ENCODE measurements at regions not wholly inside any gene's neighbourhood (a gene's known extent, or its start where the extent isn't known, plus 50 kb on each side); places are given as distances from the start of the nearest gene placed in this dataset.
"Not testable (repeated sequence)": the region's sequence is repeated elsewhere in the genome, so short reads cannot be mapped to it uniquely, and the experiment has no call there.

DNA sequence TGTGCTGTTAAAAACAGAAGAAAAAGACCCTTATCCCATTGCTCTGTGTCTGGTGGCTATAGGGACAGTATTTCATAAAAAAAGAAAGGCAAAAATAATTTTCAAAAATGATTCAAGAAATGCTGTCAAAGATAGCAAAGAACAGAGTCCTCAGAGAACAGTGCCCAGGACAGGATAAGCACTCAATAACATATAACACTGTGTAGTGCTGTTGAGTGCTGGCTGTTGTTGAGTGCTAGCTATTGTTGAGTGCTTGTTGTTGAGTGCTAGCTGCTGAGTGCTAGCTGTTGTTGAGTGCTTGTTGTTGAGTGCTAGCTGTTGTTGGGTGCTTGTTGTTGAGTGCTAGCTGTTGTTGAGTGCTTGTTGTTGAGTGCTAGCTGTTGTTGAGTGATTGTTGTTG lies 94.5 kb upstream of the PLGLB2 start:
- H3K4me3 ChIP-seq (replicated peaks; ENCODE audit: insufficient read depth, low read length); H3K27me3 ChIP-seq (ENCODE audit: insufficient read depth, poor library complexity, severe bottlenecking); DNase-seq (ENCODE audit: low read depth in 1 of 2, low spot score in 1 of 2); H3K27ac ChIP-seq (replicated peaks): not testable (repeated sequence)

DNA sequence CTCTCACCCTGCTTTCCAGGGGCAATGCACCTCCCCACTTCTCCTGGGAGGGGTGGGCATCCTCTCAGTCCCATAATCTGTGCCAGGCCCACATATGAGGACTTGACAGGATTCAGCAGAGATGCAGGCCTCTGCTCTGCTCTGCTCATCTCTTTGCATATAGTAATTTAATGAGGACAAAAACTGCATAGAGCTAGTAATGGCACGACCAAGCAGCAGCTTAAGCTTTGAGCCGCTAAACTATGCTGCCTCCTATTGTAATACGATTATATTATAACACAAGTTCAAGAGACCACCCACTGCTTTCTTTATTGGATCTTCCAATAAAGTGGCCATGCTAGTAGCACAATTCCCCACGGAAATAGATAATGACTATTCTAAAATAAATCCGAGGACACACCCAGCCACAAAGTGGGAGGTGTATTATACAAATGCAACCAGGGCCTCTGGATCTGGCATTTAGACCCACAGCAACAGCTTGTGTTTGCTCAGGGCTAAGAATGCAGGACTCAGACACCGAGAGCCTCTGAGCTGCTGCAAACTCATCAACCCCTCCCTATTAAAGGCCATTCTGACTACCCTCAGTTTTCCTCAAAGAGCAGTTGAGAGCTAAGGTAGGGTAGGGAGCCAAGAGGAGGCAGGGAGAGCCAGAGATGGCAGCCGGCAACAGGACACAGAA lies 93.6 kb upstream of the PLGLB2 start:
- DNase-seq (ENCODE audit: low read depth in 1 of 2, low spot score in 1 of 2); H3K27me3 ChIP-seq (ENCODE audit: insufficient read depth, poor library complexity, severe bottlenecking): not testable (repeated sequence)

DNA sequence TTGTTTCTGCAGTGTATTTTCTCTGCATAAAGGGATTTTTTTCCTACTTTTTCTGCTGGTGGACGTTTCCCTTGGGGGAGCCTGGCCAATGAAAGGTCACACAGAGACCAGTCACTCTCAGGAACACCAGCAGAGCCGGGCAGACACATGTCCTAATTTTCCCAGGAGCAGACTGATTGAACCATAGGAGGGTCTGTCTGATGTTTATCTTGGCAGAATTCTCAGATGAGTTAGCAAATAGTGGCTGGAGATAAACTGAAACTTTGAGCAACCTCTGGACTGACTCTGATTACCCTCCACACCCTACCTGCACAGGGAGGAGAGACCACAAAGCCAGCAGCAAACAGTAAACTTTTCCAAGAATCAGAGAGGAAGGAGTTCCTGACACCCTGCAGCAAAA lies 90.0 kb upstream of the PLGLB2 start:
- not testable (repeated sequence) for H3K27me3 ChIP-seq (ENCODE audit: insufficient read depth, poor library complexity, severe bottlenecking); H3K4me3 ChIP-seq (replicated peaks; ENCODE audit: insufficient read depth, low read length); H3K27ac ChIP-seq (replicated peaks); DNase-seq (ENCODE audit: low read depth in 1 of 2, low spot score in 1 of 2)

More for the DNA sequence above, 93.6 kb upstream of the PLGLB2 start:
- H3K27ac ChIP-seq (replicated peaks); H3K4me3 ChIP-seq (replicated peaks; ENCODE audit: insufficient read depth, low read length): not testable (repeated sequence)

DNA sequence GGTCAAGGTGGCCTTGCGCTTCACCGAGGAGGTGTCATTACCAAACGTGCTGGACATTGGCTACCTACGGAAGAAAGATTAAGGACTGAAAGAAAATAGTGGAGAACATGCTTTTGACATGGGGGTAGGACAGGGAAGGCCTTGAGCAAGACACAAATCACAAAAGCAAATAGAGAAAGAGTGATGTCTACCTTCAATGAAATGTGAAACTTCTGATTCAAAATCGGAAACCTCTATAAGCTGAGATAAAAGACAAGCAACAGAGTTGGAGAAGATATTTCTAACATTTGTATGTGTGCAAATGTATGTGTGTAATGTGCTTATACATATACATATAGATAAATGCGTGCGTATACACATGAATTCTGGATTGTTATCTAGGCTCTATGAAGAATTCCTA lies 89.5 kb upstream of the PLGLB2 start:
- H3K27ac ChIP-seq (replicated peaks); DNase-seq (ENCODE audit: low read depth in 1 of 2, low spot score in 1 of 2); H3K4me3 ChIP-seq (replicated peaks; ENCODE audit: insufficient read depth, low read length); H3K27me3 ChIP-seq (ENCODE audit: insufficient read depth, poor library complexity, severe bottlenecking): not testable (repeated sequence)

DNA sequence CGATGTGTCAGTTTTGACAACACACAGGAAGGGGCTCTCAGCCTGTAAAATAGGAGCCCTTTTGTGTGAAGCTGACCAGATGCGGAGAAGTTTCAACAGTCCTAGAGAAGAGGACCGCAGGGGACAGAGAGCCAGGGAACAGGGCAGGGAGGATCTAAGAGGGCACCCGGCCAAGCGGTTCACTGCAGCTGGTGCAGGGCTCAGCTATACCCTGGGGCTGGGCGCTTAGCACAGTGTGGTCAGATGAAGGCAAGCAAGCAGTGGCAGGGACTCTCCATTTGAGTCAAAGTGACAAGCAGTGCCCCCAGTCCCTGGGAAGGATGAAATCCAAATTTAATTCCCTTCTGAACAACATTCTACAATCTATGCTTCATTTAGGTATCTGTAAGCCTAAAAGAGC lies 88.9 kb upstream of the PLGLB2 start:
- not testable (repeated sequence) for H3K27me3 ChIP-seq (ENCODE audit: insufficient read depth, poor library complexity, severe bottlenecking); H3K4me3 ChIP-seq (replicated peaks; ENCODE audit: insufficient read depth, low read length); DNase-seq (ENCODE audit: low read depth in 1 of 2, low spot score in 1 of 2); H3K27ac ChIP-seq (replicated peaks)

DNA sequence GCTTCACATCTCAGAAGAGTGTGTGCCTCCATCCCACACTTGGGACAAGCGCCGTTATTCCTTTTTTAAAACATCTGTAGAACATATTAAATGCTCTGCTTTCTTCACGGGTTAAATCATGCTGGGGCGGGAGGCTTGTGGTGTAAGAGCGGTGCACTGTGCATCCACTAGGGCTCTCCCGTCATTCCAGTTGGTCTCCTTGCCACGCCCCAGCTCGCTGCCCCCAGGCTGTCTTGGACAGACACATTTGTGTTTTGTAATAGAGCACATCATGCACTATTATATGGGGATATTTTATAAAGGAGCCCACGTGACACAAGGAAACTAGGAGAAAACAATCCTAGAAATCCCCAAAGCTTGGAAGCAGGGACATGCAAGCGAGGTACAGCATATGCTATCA lies 87.7 kb upstream of the PLGLB2 start:
- H3K27me3 ChIP-seq (ENCODE audit: insufficient read depth, poor library complexity, severe bottlenecking); H3K27ac ChIP-seq (replicated peaks); H3K4me3 ChIP-seq (replicated peaks; ENCODE audit: insufficient read depth, low read length); DNase-seq (ENCODE audit: low read depth in 1 of 2, low spot score in 1 of 2): not testable (repeated sequence)

DNA sequence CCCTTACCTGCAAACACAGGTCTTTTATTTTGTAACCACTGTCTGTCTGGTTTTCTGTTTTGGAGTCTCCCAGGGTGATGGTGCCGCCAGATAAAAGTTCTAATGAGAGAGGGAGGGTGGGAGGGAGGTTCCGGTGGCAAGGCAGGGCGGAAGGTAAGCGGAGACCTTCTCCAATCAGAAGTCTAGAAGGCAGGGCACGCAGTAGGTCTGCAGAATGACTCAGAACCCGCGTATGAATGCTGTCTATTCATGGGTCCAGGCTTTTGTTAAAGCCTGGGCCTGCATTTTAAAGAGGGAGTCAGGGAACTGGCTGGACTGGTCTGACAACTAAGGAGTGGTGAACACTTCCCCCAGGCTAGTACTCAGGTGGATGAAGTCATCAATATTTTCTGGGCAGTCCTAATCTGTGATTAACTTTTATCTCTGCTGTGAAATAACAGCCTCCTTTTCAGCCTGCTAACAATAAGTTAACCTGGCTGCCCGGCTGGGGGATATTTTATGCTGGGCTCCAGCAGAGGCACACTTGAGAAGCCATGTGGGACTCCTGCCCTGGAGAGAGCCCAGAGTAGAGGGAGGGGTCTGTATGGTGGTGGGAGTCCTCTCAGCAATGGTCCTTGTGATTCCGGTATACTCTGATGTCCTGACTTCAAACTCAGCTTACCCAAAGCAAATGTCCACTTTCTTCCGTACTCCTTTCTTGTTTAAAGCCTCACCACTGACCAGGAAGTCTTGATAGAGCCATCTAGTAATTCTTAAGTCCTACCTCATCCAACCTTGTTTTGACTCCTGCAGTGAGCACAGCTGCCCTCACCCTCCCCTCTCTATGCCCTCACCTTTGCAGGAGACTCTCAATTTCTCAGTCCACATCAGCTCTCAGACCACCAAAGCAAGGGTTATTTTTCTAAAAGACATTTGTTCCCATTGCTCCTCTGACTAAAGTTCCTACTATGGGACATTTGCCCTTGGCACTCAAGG lies 85.3 kb upstream of the PLGLB2 start:
- not testable (repeated sequence) for H3K27ac ChIP-seq (replicated peaks); DNase-seq (ENCODE audit: low read depth in 1 of 2, low spot score in 1 of 2); H3K4me3 ChIP-seq (replicated peaks; ENCODE audit: insufficient read depth, low read length); H3K27me3 ChIP-seq (ENCODE audit: insufficient read depth, poor library complexity, severe bottlenecking)

DNA sequence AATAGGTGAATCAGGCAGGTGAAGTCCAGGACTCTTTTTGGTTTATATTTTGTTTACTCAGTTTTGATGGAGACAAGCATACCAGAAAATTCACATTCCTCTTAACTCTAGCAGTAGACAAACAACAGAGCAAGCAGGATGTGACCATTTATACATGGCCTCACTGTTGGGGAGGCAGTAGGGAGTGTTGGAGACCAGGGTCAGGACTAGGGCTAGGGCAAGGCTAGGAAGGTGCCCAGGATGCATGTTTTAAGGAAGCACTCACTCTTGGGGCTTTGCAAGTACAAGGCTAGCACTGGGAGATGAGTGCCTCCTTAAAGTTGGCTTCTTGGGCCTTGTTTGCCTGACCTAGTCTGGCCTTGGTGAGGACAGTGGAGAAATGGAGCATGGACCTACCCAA lies 84.5 kb upstream of the PLGLB2 start:
- not testable (repeated sequence) for H3K4me3 ChIP-seq (replicated peaks; ENCODE audit: insufficient read depth, low read length); H3K27me3 ChIP-seq (ENCODE audit: insufficient read depth, poor library complexity, severe bottlenecking); H3K27ac ChIP-seq (replicated peaks); DNase-seq (ENCODE audit: low read depth in 1 of 2, low spot score in 1 of 2)

DNA sequence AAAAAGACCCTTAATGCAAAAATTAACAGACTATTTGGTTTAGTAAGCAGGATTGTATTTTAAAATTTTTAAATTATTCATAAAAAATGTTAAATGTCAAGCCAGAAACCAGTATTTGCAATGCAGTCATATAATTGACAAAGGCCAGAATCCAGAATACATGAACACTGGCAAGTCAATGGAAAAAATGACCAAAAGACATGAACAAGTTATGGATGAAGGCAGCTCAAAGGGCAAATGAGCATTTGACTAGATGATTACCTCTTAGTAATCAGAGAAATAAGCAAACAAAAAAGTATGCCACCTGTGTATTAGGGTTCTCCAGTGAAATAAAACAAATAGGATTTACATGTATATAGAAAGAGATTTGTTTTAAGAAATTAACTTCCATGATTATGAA lies 80.9 kb upstream of the PLGLB2 start:
- H3K27me3 ChIP-seq (ENCODE audit: insufficient read depth, poor library complexity, severe bottlenecking); H3K4me3 ChIP-seq (replicated peaks; ENCODE audit: insufficient read depth, low read length); H3K27ac ChIP-seq (replicated peaks); DNase-seq (ENCODE audit: low read depth in 1 of 2, low spot score in 1 of 2): not testable (repeated sequence)

DNA sequence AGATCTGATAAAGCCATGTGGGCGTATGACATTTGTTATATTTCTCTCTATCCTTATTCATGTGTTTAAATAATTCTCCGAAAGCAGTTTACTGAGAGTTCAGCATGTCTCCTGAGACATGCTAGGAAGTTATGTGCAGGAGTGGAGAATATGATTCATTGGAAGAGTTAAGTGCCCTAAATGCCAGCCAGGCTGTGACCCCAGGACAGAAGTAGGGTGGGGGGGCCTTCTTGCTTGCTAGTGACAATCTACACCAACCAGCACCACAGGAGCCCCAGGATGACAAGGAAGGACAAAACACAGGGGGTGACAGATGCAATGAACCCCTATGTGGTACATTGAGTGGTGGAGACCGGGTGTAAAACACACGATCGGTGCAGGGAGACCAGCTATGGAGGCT lies 79.5 kb upstream of the PLGLB2 start:
- not testable (repeated sequence) for H3K4me3 ChIP-seq (replicated peaks; ENCODE audit: insufficient read depth, low read length); H3K27me3 ChIP-seq (ENCODE audit: insufficient read depth, poor library complexity, severe bottlenecking); DNase-seq (ENCODE audit: low read depth in 1 of 2, low spot score in 1 of 2); H3K27ac ChIP-seq (replicated peaks)

DNA sequence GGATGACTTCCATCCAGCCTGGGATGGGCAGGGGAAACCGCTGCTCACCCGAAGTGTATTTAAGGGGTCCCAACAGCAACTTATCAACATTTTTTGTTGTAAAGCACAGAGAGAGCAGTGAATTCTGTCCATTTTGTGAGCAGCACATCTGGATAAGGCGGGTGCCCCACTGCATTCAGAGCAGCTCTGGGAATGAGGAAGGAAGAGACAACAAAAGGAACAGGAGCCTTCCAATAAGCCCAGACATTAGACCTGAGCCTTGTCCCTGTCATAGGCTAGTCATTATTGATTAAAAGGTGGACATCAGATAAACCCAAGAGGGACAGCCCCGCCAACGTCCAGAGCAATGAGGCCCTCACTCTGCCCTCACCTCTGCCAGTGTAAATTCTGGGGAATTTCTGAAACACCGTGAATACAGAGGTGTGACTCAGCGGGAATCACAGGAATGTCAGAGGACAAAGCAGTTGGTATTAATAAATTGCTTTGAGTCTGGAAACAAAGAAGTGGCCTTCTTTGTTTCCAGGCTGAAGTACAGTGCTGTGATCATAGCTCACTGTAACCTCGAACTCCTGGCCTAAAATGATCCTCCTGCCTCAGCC lies 78.2 kb upstream of the PLGLB2 start:
- not testable (repeated sequence) for H3K4me3 ChIP-seq (replicated peaks; ENCODE audit: insufficient read depth, low read length); DNase-seq (ENCODE audit: low read depth in 1 of 2, low spot score in 1 of 2); H3K27ac ChIP-seq (replicated peaks); H3K27me3 ChIP-seq (ENCODE audit: insufficient read depth, poor library complexity, severe bottlenecking)

DNA sequence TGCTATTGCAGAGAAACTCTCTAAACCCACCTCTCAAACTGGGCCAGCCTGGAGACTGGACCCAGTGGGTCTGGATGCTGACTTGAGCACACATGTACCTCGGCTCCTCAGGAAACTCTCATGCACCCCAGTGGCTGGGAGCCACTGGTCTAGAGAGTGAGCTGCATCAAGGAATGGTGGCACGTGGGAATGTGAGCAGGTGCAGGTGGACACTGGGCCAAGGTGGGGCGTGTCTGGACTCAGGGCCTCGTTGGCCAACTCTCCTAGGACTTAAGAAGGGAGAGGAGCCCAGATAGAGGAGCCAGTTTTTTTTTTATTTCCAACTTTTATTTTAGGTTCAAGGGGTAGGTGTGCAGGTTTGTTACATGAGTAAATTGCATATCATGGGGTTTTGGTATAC lies 75.5 kb upstream of the PLGLB2 start:
- DNase-seq (ENCODE audit: low read depth in 1 of 2, low spot score in 1 of 2); H3K27ac ChIP-seq (replicated peaks); H3K4me3 ChIP-seq (replicated peaks; ENCODE audit: insufficient read depth, low read length); H3K27me3 ChIP-seq (ENCODE audit: insufficient read depth, poor library complexity, severe bottlenecking): not testable (repeated sequence)

DNA sequence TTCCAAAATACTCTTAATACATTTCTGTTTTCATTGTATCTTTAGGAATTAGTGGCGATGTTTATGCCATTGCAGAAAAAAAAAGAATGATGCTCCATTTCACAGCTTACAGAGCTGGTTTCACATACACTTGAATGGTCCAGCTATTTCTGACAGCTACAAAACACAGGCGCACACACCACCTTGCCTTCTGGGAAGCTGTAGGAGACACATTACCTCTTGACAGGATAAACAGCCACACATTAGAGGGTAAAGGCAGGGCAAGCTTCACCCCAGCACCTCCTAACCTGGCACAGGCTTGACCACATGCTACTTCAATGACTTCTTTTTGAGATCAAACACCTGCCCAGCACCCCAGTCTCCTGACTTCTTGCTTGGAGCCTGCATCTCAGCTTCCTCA lies 73.2 kb upstream of the PLGLB2 start:
- H3K27me3 ChIP-seq (ENCODE audit: insufficient read depth, poor library complexity, severe bottlenecking); H3K27ac ChIP-seq (replicated peaks); DNase-seq (ENCODE audit: low read depth in 1 of 2, low spot score in 1 of 2); H3K4me3 ChIP-seq (replicated peaks; ENCODE audit: insufficient read depth, low read length): not testable (repeated sequence)

DNA sequence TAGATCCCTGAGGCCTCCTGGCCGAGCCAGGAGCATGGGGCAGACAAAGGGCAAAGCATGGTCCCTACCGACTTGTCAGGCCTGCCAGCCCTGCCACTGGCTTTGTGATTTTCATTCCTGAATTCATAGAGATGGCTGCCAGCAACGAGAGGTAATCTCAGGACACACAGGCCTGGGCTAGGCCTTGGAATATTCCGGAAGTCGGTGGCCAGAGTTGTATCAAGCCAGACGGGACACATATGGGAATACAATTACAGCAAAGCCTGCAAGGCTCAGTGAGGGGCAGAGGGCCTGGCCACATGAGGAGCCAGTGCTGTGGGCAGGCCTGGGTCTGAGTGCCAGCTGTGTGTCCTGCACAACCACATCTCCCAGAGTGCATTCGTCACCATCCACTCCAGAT lies 72.4 kb upstream of the PLGLB2 start:
- H3K27me3 ChIP-seq (ENCODE audit: insufficient read depth, poor library complexity, severe bottlenecking); H3K27ac ChIP-seq (replicated peaks); DNase-seq (ENCODE audit: low read depth in 1 of 2, low spot score in 1 of 2); H3K4me3 ChIP-seq (replicated peaks; ENCODE audit: insufficient read depth, low read length): not testable (repeated sequence)

DNA sequence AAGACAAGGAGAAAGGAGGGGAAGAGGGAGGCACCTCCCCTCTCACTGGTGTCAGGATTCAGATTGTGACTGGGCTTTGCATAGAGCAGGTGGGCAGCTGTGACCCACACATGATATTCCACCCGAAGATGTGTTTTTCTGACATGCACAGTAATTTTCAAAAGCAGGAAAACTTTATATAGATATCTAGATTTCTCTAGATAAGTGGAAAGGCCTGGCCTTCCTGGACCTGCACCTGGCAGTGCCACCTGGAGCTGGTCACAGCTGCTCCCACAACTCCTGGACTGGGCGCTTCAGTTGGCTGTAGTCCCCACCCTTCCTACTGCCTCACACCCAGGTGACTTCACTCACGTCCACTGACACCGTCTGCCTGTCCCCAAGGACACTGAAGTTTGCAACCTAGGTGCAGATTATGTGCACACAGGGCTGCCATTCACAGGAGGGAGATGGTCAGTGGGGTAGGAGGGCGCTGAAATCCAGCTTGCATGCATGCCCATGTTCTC lies 70.4 kb upstream of the PLGLB2 start:
- H3K27ac ChIP-seq (replicated peaks); H3K4me3 ChIP-seq (replicated peaks; ENCODE audit: insufficient read depth, low read length); DNase-seq (ENCODE audit: low read depth in 1 of 2, low spot score in 1 of 2); H3K27me3 ChIP-seq (ENCODE audit: insufficient read depth, poor library complexity, severe bottlenecking): not testable (repeated sequence)
